MM.1S (cell line): ENCODE measurements at regions not wholly inside any gene's neighbourhood (a gene's known extent, or its start where the extent isn't known, plus 50 kb on each side); places are given as distances from the start of the nearest gene placed in this dataset.
"Not testable (repeated sequence)": the region's sequence is repeated elsewhere in the genome, so short reads cannot be mapped to it uniquely, and the experiment has no call there.

ENCODE experiments used
- CTCF ChIP-seq: fragments of 300-600 bp; sonication (generic); IDR thresholded peaks from 2 replicates; pipeline ENCODE4 v1.5.1; 2016; ENCODE audit warnings: antibody characterized with exemption, low read length, mixed read lengths
- EZH2phosphoT487 ChIP-seq: fragments of 300-600 bp; sonication (generic); IDR thresholded peaks from 2 replicates; pipeline ENCODE4 v1.6.1; 2018; ENCODE audit warnings: antibody characterized with exemption, low read length

DNA sequence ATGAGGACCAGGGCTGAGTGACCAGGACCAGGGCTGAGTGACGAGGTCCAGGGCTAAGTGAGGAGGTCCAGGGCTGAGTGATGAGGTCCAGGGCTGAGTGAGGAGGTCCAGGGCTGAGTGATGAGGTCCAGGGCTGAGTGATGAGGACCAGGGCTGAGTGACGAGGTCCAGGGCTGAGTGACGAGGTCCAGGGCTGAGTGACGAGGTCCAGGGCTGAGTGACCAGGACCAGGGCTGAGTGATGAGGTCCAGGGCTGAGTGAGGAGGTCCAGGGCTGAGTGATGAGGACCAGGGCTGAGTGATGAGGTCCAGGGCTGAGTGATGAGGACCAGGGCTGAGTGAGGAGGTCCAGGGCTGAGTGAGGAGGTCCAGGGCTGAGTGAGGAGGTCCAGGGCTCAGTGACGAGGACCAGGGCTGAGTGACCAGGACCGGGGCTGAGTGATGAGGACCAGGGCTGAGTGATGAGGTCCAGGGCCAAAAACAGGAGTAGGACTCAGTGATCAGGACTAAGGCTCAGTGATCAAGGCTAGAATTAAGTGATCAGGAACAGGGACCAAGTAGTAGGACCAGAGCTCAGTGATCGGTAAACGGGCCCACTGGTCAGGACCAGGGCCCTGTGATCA is 176.8 kb downstream of the TMEM121 start:
- not testable (repeated sequence) for TF ChIP-seq CTCF, EZH2phosphoT487
